T-helper 1 cell (primary cell): ENCODE measurements at regions not wholly inside any gene's neighbourhood (a gene's known extent, or its start where the extent isn't known, plus 50 kb on each side); places are given as distances from the start of the nearest gene placed in this dataset.

Source experiments
- DNase-seq, 5 donors: peaks; one replicate each; pipeline ENCODE4 v3.0.0-alpha.2; 2012 to 2020

GRCh38 chr2:120939595-120940318 is 204.1 kb downstream of the GLI2 start:
- DNase-seq = no peak

DNA sequence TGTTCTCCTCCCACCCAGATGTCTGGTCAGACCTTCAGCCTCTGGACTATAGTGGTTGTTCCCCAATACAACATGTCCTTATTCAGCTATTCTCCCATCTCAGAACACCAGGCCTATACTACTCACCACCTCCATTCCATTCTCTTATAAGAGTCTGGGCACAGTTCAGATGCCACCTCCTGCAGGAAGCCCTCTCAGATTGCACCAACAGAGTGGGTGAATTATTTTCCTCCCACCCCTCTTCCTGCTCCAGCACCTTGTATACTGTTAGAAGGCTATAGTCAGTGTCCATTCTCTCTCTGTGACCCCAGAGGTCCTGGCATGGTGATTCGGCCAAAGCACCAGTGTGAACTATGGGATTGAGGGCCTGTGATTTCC is 204.6 kb downstream of the GLI2 start:
- no peak for DNase-seq

DNA sequence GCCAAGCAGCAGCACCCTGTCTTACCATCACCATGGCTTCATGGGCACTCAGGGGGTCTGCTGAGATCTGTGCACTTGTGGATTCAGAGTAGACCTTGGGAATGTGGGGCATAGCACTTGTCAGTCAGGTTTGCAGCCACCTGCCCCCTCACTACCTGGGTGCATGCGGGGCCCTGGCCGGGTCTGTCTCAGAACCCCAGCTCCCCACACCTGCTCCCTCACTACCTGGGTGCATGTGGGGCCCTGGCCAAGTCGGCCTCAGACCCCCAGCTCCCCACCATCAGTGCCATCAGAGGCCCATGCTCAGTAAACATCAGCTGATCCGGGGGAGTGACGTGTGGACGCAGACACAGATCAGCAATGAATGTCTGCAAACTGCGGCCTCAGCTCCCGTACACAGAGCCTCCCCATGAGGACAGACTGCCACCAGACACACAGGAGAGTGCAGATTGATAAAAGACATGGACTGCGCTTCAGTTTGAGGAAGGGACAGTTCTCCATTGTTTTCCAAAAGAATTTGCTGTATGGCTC is 205.1 kb downstream of the GLI2 start:
- DNase-seq = no peak

DNA sequence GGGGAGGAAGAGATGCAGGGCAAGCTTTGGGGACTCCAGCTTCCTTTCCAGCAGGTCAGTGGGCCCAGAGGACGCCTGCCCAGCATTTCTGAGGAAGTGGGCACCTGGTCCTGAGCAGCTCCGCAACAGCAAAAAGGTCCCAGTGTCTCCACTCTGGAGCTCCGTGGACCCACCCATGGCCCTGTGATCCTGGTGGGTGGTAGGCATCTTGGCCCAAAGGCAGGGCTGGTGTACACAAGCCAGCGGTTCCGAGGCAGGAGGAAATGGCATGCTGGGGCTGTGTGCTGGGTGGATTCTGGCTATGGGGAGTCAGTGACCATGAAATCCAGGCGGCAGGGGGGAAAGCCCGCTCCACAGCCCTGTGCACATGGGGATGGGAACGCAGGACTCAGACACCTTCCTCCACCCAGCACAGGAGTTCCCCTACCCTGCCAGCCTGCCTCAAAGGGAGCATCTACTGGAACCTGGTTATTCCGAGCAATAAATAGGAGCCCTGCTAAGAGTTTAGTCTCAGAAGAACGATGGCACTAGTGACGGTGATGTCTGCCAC is 206.0 kb downstream of the GLI2 start:
- DNase-seq = no peak

GRCh38 chr2:120942658-120943057 is 207.0 kb downstream of the GLI2 start:
- no peak for DNase-seq

DNA sequence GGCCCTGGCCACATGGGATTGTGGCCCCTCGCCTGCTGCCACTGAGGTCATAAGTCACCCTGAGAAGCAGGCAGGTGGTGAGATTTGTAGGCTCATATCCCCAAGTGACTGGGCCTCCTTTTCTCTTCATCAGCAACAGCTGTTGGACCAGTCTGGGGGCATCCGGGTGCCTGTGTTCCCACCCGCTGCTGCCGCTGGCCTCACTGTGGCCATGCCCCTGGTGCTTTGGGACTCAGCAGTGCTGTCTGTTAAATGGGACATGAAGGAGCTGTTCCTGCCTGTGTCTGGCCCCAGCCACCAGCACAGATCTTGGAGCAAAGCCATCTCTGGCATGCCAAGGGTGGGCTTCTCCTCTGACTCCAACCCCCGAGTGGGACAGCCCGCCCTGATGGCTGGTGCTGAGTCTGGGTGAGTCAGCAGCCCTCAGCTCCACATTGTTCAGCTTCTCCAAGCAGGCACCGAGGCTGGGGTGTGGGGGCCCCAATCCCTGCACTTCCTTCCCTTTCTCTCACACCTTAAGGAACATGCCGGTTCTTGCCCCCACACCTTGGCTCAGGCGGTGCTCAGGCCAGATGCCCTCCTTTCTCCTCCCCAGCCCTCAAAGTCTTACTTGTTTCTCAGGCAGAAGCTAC is 207.9 kb downstream of the GLI2 start:
- DNase-seq = no peak

- no peak for DNase-seq
Measured at GRCh38 chr2:120944575-120944974, 208.9 kb downstream of the GLI2 start.

GRCh38 chr2:120945091-120945490 is 209.4 kb downstream of the GLI2 start:
- no peak for DNase-seq

DNA sequence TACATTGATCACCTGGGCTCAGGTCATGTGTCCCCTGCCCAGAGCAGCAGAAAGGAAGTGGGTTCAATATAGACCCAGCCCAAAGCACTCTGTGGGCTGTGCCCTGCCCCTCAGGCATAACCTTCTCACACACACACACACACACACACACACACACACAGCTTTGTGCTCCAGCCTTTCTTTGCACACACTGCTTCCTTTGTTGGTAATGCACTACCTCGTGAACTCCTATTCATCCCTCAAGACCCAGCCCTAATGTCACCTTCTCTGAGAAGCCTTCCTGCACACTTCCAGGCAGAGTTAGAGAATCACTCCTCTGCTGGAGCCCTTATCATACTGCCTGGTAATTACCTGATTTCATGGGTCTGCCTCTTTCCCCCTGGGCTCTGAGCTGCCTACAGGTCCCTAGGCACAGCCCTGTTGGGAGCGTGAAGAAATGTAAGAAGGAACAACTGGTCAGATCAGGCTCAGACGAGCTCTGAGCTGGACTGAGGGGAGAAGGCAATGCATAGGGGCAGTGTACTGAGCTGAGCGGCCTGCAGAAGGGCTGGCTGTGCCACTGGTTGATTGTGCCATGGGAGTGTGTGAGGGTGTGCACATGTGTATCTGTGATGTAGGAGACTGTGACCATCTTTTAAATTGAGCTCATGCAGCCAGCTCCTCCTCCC is 210.3 kb downstream of the GLI2 start:
- DNase-seq = no peak

DNA sequence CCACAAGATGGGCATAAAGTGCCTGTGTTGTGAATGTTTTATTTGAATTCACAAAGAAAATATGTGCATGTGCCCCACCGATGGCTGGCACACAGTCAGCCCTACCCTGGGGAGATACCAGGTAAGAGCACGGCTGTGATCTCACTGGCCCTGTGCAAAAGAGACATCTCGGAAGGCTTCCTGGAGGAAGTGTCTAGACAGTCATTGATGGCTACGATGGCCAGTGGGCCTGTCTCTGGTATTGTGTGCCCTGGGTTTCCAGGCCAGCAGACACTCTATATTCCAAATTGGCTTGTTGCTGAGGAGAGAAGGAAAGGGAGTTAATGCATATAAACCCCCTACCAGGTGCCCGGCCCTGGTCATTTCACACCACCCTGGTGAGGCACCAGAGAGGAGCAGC is 211.7 kb downstream of the GLI2 start:
- no peak for DNase-seq

- DNase-seq = no peak
Measured at GRCh38 chr2:120947982-120948661, 212.5 kb downstream of the GLI2 start.

DNA sequence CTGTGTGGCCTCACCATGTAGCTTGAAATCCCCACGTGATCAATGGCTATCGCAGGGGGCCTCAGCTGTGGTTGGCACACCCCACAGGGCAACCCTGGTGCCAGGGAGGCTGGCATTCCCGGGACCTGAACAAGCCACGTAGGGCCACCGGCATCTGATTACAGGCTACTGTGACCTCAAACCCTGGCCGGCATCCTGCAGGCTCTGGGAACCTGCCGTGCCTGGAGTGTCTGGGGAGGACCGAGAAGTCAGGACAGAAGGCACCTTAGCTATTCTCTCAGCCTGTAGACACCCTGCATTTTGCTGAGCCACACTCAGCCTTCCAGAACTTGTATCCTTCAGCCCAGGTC is 213.0 kb downstream of the GLI2 start:
- DNase-seq = no peak

GRCh38 chr2:120949027-120949956 is 213.6 kb downstream of the GLI2 start:
- DNase-seq = no peak

- no peak for DNase-seq
Measured at GRCh38 chr2:120949957-120950590, 214.4 kb downstream of the GLI2 start.

GRCh38 chr2:120951693-120952092 is 216.0 kb downstream of the GLI2 start:
- no peak for DNase-seq

DNA sequence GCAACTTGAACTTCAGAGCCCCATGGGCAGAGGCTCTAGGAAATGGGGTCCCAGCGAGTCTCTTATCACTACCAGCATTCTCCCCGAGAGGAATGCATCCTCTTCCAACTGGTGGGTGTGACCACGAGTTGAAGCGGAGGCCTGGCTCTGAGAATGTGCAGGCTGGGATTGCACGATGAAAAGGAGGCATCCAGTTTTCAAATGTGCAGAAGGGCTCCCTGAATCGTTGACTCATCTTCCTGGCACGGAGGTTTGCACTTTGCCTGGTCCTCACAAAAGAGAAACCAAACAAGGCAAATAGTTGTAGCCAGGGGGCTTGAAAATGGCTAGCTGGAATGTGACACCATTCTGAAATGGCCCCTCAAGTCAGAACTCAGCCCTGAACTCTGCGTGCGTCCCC is 216.7 kb downstream of the GLI2 start:
- DNase-seq = no peak

- no peak for DNase-seq
Measured at GRCh38 chr2:120953066-120953756, 217.5 kb downstream of the GLI2 start.

- DNase-seq = no peak
Measured at GRCh38 chr2:120953843-120954584, 218.3 kb downstream of the GLI2 start.

GRCh38 chr2:120954939-120955338 is 219.3 kb downstream of the GLI2 start:
- no peak for DNase-seq

DNA sequence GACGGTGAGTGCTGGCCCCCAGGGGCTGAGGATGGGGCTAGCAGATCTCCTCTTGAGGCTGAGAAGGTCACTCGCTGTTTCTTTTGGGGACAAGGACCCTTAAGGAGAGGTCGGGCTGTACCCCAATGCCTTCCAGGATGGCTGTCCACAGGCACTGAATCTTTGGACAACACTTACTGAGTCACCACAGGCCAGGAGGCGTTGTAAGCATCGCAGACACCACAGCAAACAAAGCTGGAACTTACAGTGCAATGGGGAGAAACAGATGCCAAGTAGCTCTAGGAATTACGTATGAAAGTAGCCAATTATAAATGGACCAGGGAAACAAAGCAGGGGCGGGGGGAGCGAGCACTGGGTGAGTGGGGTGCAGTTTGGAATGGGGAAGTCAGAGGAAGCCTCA is 219.8 kb downstream of the GLI2 start:
- no peak for DNase-seq
